ENCODE measurements at regions not wholly inside any gene's neighbourhood (a gene's known extent, or its start where the extent isn't known, plus 50 kb on each side); places are given as distances from the start of the nearest gene placed in this dataset.

GRCh38 chr17:52653014-52653413, 494.5 kb upstream of the CA10 start:
- H3K9me3 ChIP-seq (ENCODE audit: low read length): no peaks in the 10 kb centered on the region
- H3K4me1 ChIP-seq (ENCODE audit: insufficient read depth, low read length, severe bottlenecking): no peaks in the 10 kb centered on the region
- TF ChIP-seq EZH2 (IDR thresholded peaks at IDR 0.05; ENCODE audit: borderline replicate concordance, low read length): no peak
- no peak for TF ChIP-seq CTCF (IDR thresholded peaks at IDR 0.05; ENCODE audit: low read length)
- no peaks in the 10 kb centered on the region for H3K27me3 ChIP-seq (ENCODE audit: insufficient read depth, low read length)
- H3K4me2 ChIP-seq (ENCODE audit: low read length): no peak overlapping the region
- no peak overlapping the region for H3K4me3 ChIP-seq (ENCODE audit: low read depth, low read length, poor library complexity, severe bottlenecking)
- H3F3A ChIP-seq (ENCODE audit: insufficient read depth, low read length): no peaks in the 10 kb centered on the region
- H3K27ac ChIP-seq (ENCODE audit: low read depth, low read length, poor library complexity, severe bottlenecking): no peak overlapping the region
- no peaks in the 10 kb centered on the region for H3K36me3 ChIP-seq (ENCODE audit: insufficient read depth, low read length)
- H4K20me1 ChIP-seq (ENCODE audit: insufficient read depth, low read length): no peaks in the 10 kb centered on the region
- H3K9ac ChIP-seq (ENCODE audit: low read length): no peak overlapping the region
- no peaks in the 10 kb centered on the region for H3K9me2 ChIP-seq (ENCODE audit: low read depth, low read length)
- H3K79me2 ChIP-seq (ENCODE audit: insufficient read depth, low read length): no peaks in the 10 kb centered on the region
- H2AFZ ChIP-seq (ENCODE audit: low read length): no peak overlapping the region

- Histone ChIP-seq H3K9me2 (ENCODE audit: low read depth, low read length) (no peaks in the 10 kb centered on the region), H3K9me3 (ENCODE audit: low read length) (no peaks in the 10 kb centered on the region), H4K20me1 (ENCODE audit: insufficient read depth, low read length) (no peaks in the 10 kb centered on the region), H3F3A (ENCODE audit: insufficient read depth, low read length) (no peaks in the 10 kb centered on the region), H3K27me3 (ENCODE audit: insufficient read depth, low read length) (no peaks in the 10 kb centered on the region), H3K4me3 (ENCODE audit: low read depth, low read length, poor library complexity, severe bottlenecking) (no peak overlapping the region), H3K79me2 (ENCODE audit: insufficient read depth, low read length) (no peaks in the 10 kb centered on the region), H3K27ac (ENCODE audit: low read depth, low read length, poor library complexity, severe bottlenecking) (no peak overlapping the region), H3K9ac (ENCODE audit: low read length) (no peak overlapping the region), H3K4me2 (ENCODE audit: low read length) (no peak overlapping the region), H3K4me1 (ENCODE audit: insufficient read depth, low read length, severe bottlenecking) (no peaks in the 10 kb centered on the region), H2AFZ (ENCODE audit: low read length) (no peak overlapping the region), H3K36me3 (ENCODE audit: insufficient read depth, low read length) (no peaks in the 10 kb centered on the region)
- TF ChIP-seq CTCF (IDR thresholded peaks at IDR 0.05; ENCODE audit: low read length): no peak
- TF ChIP-seq EZH2 (IDR thresholded peaks at IDR 0.05; ENCODE audit: borderline replicate concordance, low read length): no peak
Observed at GRCh38 chr17:52648995-52649394, 490.5 kb upstream of the CA10 start.

- no peaks in the 10 kb centered on the region for H4K20me1 ChIP-seq (ENCODE audit: insufficient read depth, low read length)
- H3K79me2 ChIP-seq (ENCODE audit: insufficient read depth, low read length): no peaks in the 10 kb centered on the region
- no peak overlapping the region for H3K27ac ChIP-seq (ENCODE audit: low read depth, low read length, poor library complexity, severe bottlenecking)
- no peak for TF ChIP-seq EZH2 (IDR thresholded peaks at IDR 0.05; ENCODE audit: borderline replicate concordance, low read length)
- TF ChIP-seq CTCF (IDR thresholded peaks at IDR 0.05; ENCODE audit: low read length): no peak
- H3K27me3 ChIP-seq (ENCODE audit: insufficient read depth, low read length): no peaks in the 10 kb centered on the region
- H3K4me3 ChIP-seq (ENCODE audit: low read depth, low read length, poor library complexity, severe bottlenecking): no peak overlapping the region
- no peak overlapping the region for H3K9ac ChIP-seq (ENCODE audit: low read length)
- no peak overlapping the region for H2AFZ ChIP-seq (ENCODE audit: low read length)
- no peak overlapping the region for H3K4me2 ChIP-seq (ENCODE audit: low read length)
- no peaks in the 10 kb centered on the region for H3F3A ChIP-seq (ENCODE audit: insufficient read depth, low read length)
- H3K9me3 ChIP-seq (ENCODE audit: low read length): no peaks in the 10 kb centered on the region
- no peaks in the 10 kb centered on the region for H3K9me2 ChIP-seq (ENCODE audit: low read depth, low read length)
- no peaks in the 10 kb centered on the region for H3K4me1 ChIP-seq (ENCODE audit: insufficient read depth, low read length, severe bottlenecking)
- H3K36me3 ChIP-seq (ENCODE audit: insufficient read depth, low read length): no peaks in the 10 kb centered on the region
Observed at GRCh38 chr17:52647411-52647810, 488.9 kb upstream of the CA10 start.

Measured in OCI-LY1 (cell line).